Glutamatergic neuron (in vitro differentiated cells): ENCODE measurements at regions not wholly inside any gene's neighbourhood (a gene's known extent, or its start where the extent isn't known, plus 50 kb on each side); places are given as distances from the start of the nearest gene placed in this dataset.

Experiments used
- DNase-seq: peaks from one replicate; pipeline ENCODE4 v3.0.0; 2022
- H3K27ac Mint-ChIP-seq: one replicate; pipeline ENCODE4 v1.8.0; 2020; ENCODE audit warnings: mild to moderate bottlenecking, mixed read lengths, inconsistent platforms; ENCODE audit not compliant: unreplicated experiment
- H3K27me3 Mint-ChIP-seq: one replicate; pipeline ENCODE4 v1.8.0; 2020; ENCODE audit warnings: mild to moderate bottlenecking, moderate library complexity, mixed read lengths, inconsistent platforms; ENCODE audit not compliant: unreplicated experiment
- H3K36me3 Mint-ChIP-seq: one replicate; pipeline ENCODE4 v1.8.0; 2020; ENCODE audit warnings: mild to moderate bottlenecking, mixed read lengths, inconsistent platforms; ENCODE audit not compliant: unreplicated experiment
- H3K4me1 Mint-ChIP-seq: one replicate; pipeline ENCODE4 v1.8.0; 2020; ENCODE audit warnings: mild to moderate bottlenecking, low read depth, mixed read lengths, inconsistent platforms; ENCODE audit not compliant: unreplicated experiment
- H3K4me3 Mint-ChIP-seq: one replicate; pipeline ENCODE4 v1.8.0; 2020; ENCODE audit warnings: mild to moderate bottlenecking, mixed read lengths, inconsistent platforms; ENCODE audit not compliant: unreplicated experiment
- H3K9me3 Mint-ChIP-seq: one replicate; pipeline ENCODE4 v1.8.0; 2020; ENCODE audit warnings: mild to moderate bottlenecking, moderate library complexity, mixed read lengths, inconsistent platforms; ENCODE audit not compliant: unreplicated experiment
- TF ChIP-seq, protein P1 (sequence below): fragments of 200-600 bp; sonication (generic); IDR thresholded peaks from one replicate; pipeline ENCODE4 v1.5.0; 2021; ENCODE audit not compliant: partially characterized antibody, unreplicated experiment

DNA sequence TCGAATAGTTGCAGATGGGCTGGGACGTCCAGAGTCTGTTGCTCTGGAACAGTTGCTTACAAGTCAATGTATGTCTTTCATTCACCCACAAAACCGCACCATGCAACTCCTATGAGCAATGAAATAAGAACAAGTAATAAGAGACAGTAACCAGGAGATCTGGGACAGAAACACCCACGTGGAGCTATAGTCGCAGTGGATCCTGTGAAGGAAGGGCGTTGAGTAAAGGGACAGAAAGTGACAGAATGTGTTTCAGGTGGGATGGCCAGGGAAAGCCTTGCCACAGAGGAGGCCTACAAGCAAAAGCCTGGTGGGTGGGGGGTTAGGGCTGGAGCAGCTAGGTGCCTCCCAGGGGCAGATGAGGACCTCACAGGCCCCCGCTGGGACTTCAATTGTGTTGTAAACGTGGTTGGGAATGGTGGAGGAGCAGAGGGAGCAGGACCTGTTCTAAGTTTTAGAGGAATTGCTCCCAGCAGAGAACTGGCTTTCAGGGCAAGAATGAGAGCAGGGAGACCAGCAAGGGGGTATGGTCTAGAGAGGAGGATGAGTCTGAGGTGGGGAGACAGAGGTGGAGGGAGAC is 86.7 kb upstream of the FZD10 start:
- H3K4me3 Mint-ChIP-seq = no peak overlapping the region
- TF ChIP-seq, protein P1, sequence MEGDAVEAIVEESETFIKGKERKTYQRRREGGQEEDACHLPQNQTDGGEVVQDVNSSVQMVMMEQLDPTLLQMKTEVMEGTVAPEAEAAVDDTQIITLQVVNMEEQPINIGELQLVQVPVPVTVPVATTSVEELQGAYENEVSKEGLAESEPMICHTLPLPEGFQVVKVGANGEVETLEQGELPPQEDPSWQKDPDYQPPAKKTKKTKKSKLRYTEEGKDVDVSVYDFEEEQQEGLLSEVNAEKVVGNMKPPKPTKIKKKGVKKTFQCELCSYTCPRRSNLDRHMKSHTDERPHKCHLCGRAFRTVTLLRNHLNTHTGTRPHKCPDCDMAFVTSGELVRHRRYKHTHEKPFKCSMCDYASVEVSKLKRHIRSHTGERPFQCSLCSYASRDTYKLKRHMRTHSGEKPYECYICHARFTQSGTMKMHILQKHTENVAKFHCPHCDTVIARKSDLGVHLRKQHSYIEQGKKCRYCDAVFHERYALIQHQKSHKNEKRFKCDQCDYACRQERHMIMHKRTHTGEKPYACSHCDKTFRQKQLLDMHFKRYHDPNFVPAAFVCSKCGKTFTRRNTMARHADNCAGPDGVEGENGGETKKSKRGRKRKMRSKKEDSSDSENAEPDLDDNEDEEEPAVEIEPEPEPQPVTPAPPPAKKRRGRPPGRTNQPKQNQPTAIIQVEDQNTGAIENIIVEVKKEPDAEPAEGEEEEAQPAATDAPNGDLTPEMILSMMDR = no peak
- no peaks in the 10 kb centered on the region for H3K4me1 Mint-ChIP-seq
- H3K27me3 Mint-ChIP-seq = peaks cover 2% of the 10 kb centered on the region
- peaks cover 13% of the 10 kb centered on the region for H3K9me3 Mint-ChIP-seq
- peaks cover 13% of the 10 kb centered on the region for H3K36me3 Mint-ChIP-seq
- no peak for DNase-seq
- H3K27ac Mint-ChIP-seq = no peak overlapping the region

DNA sequence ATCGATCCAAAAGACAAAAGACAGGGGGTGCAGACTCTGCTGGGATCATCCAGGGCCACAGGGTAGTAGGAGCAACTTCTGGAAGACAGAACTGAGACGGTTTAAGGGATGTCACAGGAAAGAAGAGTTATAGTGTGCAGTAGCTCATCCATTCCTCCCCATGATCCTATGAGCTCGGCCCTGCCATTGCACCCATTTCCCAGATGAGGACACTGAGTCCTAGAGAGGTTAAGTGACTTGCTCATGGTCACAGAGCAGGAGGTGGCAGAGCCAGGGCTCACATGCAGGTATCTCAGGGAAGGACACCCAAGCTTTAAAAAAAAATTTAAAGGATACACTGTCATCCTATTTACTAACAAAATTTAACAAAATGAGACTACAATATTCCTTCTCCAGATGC is 86.1 kb upstream of the FZD10 start:
- H3K27me3 Mint-ChIP-seq = peaks cover 2% of the 10 kb centered on the region
- DNase-seq = no peak
- H3K4me1 Mint-ChIP-seq = no peaks in the 10 kb centered on the region
- peaks cover 13% of the 10 kb centered on the region for H3K36me3 Mint-ChIP-seq
- no peak overlapping the region for H3K4me3 Mint-ChIP-seq
- no peak overlapping the region for H3K27ac Mint-ChIP-seq
- TF ChIP-seq, protein P1 = no peak
- peaks cover 13% of the 10 kb centered on the region for H3K9me3 Mint-ChIP-seq

DNA sequence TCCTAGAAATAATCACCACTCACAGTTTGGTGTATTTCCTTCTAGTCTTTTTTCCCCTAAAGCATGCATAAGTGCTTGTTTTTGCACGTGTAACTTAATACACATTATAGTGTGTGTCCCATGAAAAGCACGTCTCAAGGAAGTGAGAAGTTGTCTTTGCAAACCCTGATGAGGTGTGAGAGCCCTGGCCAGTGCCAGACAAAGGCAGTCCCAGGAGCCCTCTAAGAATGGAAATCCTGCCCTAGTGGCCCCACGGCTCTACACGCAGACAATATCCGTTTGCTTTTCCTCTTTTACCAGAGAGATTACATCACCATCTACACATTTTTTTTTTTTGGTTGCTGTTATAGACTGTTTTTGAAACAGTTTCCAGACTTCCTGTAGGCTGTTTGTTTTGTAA is 85.5 kb upstream of the FZD10 start:
- H3K4me3 Mint-ChIP-seq = no peak overlapping the region
- peaks cover 12% of the 10 kb centered on the region for H3K9me3 Mint-ChIP-seq
- H3K27ac Mint-ChIP-seq = no peak overlapping the region

DNA sequence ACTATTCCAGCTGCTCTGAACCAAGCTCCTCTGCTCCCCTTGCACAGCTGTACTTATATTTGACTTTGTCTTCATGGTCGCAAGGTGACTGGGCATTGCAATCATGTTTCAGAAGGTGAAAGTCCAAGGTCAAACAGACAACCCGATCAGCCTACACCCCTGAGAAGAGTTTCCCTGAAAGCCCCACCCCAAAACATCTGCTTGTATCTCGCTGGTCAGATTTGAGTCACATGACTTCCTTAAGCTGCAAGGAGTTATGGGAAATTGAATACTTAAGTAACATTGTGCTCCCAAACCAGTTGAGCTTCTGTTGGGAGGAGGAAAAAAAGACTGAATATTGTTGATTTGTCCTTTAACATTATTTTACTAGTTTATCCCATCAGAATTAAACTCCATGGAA is 83.4 kb upstream of the FZD10 start:
- no peak for DNase-seq
- Mint-ChIP-seq H3K4me3 (no peak overlapping the region), H3K4me1 (no peaks in the 10 kb centered on the region), H3K36me3 (peaks cover 13% of the 10 kb centered on the region), H3K27ac (no peak overlapping the region), H3K27me3 (peaks cover 2% of the 10 kb centered on the region), H3K9me3 (peaks cover 14% of the 10 kb centered on the region)
- TF ChIP-seq, protein P1 = no peak

More for the DNA sequence above, 85.5 kb upstream of the FZD10 start:
- H3K4me1 Mint-ChIP-seq = no peaks in the 10 kb centered on the region
- TF ChIP-seq, protein P1 = no peak
- no peak for DNase-seq
- H3K27me3 Mint-ChIP-seq = peaks cover 2% of the 10 kb centered on the region
- H3K36me3 Mint-ChIP-seq = peaks cover 13% of the 10 kb centered on the region

DNA sequence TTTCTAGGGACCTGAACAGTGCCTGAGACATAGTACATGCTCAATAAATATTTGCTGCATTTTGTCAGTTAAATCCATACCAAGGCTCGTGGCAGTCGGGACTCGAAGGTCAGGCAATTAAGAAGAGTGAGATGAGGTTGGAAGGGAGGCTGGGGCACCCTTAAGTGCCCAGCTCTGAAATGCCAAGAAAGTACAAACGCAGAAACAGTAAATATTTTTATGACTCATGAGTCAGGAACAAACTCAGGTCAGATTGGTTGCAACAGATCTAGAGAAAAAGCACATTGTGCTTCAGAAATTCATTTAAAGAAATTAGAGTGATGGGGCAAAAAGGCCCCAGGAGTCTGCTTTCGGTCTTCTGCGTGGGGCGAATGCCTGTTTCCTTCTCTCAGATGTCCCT is 83.0 kb upstream of the FZD10 start:
- Mint-ChIP-seq H3K36me3 (peaks cover 13% of the 10 kb centered on the region), H3K4me3 (no peak overlapping the region), H3K9me3 (peaks cover 13% of the 10 kb centered on the region), H3K27ac (no peak overlapping the region), H3K4me1 (no peaks in the 10 kb centered on the region), H3K27me3 (peaks cover 2% of the 10 kb centered on the region)
- DNase-seq = no peak
- TF ChIP-seq, protein P1 = no peak
